ENCODE measurements at regions not wholly inside any gene's neighbourhood (a gene's known extent, or its start where the extent isn't known, plus 50 kb on each side); places are given as distances from the start of the nearest gene placed in this dataset.

DNA sequence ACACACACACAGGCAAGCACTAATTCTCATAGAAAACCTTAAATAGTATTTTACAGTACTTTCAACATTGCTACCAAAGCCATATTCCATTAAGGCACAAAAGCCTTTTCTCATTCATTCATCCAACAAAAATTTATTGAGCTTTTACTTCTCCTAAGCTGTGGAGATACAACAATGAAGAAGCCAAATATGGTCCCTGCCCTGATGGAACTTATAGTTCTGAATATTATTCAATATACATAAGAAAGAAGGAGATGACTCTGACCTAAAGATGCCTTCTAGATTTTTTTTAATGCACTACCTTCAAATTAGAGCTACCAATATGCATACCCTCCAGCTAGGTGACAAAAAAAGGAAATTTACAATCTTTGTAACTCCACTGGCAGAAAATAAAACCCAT, 90.0 kb upstream of the WDR44 start:
- Histone ChIP-seq H3F3A (ENCODE audit: insufficient read depth, low read length) (no peaks in the 10 kb centered on the region), H3K9me3 (replicated peaks; ENCODE audit: insufficient read depth, low read length) (no peaks in the 10 kb centered on the region), H3K4me1 (ENCODE audit: low read length) (no peaks in the 10 kb centered on the region), H2AFZ (ENCODE audit: low read length) (no peak overlapping the region), H3K4me3 (ENCODE audit: low read length) (no peak overlapping the region), H3K9me2 (replicated peaks; ENCODE audit: insufficient read depth, low read length) (no peaks in the 10 kb centered on the region), H3K27me3 (replicated peaks; ENCODE audit: insufficient read depth, low read length) (no peaks in the 10 kb centered on the region), H3K9ac (ENCODE audit: low read length) (no peak overlapping the region), H3K79me2 (ENCODE audit: low read length) (no peaks in the 10 kb centered on the region), H3K4me2 (ENCODE audit: low read depth, low read length) (no peak overlapping the region), H3K36me3 (replicated peaks; ENCODE audit: insufficient read depth, low read length) (no peaks in the 10 kb centered on the region), H4K20me1 (ENCODE audit: insufficient read depth, low read length) (no peaks in the 10 kb centered on the region), H3K27ac (ENCODE audit: low read length) (no peak overlapping the region)
- no peak for DNase-seq
- TF ChIP-seq CTCF (IDR thresholded peaks at IDR 0.05; ENCODE audit: low read length) (no peak), EZH2 (optimal IDR thresholded peaks at IDR 0.05; ENCODE audit: low read depth, low read length) (no peak), EZH2phosphoT487 (IDR thresholded peaks at IDR 0.05; ENCODE audit: low read length) (no peak)

- DNase-seq, result no peak
- TF ChIP-seq EZH2 (optimal IDR thresholded peaks at IDR 0.05; ENCODE audit: low read depth, low read length) (no peak), CTCF (IDR thresholded peaks at IDR 0.05; ENCODE audit: low read length) (no peak), EZH2phosphoT487 (IDR thresholded peaks at IDR 0.05; ENCODE audit: low read length) (no peak)
- Histone ChIP-seq H3K9me2 (replicated peaks; ENCODE audit: insufficient read depth, low read length) (no peaks in the 10 kb centered on the region), H2AFZ (ENCODE audit: low read length) (no peak overlapping the region), H3K4me3 (ENCODE audit: low read length) (no peak overlapping the region), H3K4me2 (ENCODE audit: low read depth, low read length) (no peak overlapping the region), H3K36me3 (replicated peaks; ENCODE audit: insufficient read depth, low read length) (no peaks in the 10 kb centered on the region), H3K9me3 (replicated peaks; ENCODE audit: insufficient read depth, low read length) (no peaks in the 10 kb centered on the region), H3K27ac (ENCODE audit: low read length) (no peak overlapping the region), H3K27me3 (replicated peaks; ENCODE audit: insufficient read depth, low read length) (no peaks in the 10 kb centered on the region), H3F3A (ENCODE audit: insufficient read depth, low read length) (no peaks in the 10 kb centered on the region), H3K4me1 (ENCODE audit: low read length) (no peaks in the 10 kb centered on the region), H3K79me2 (ENCODE audit: low read length) (no peaks in the 10 kb centered on the region), H4K20me1 (ENCODE audit: insufficient read depth, low read length) (no peaks in the 10 kb centered on the region), H3K9ac (ENCODE audit: low read length) (no peak overlapping the region)
These were observed 88.1 kb upstream of the WDR44 start for GRCh38 chrX:118257781-118258180.

DNA sequence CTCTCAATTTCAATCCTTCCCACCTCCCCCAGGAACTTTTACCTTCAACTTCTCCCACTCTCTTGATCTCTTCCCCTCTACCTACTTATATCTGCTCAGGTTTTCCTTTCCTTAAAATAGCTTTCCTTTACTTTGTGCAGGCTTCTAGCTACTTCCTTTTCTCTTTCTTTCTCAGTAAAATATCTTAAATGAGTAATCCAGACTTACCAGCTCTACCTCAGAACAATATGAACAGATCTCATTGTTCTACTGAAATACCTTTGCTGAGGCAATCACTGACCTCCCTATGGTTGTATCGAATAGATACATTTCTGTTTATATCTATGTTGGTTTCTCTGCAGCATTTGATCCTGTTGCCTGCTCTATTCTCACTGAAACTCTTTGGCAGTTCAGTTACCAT, 86.7 kb upstream of the WDR44 start:
- H3K9me2 ChIP-seq (replicated peaks; ENCODE audit: insufficient read depth, low read length), result no peaks in the 10 kb centered on the region
- H3K36me3 ChIP-seq (replicated peaks; ENCODE audit: insufficient read depth, low read length), result no peaks in the 10 kb centered on the region
- no peaks in the 10 kb centered on the region for H3K27me3 ChIP-seq (replicated peaks; ENCODE audit: insufficient read depth, low read length)
- no peak for DNase-seq
- no peaks in the 10 kb centered on the region for H3F3A ChIP-seq (ENCODE audit: insufficient read depth, low read length)
- no peak overlapping the region for H3K4me2 ChIP-seq (ENCODE audit: low read depth, low read length)
- no peaks in the 10 kb centered on the region for H4K20me1 ChIP-seq (ENCODE audit: insufficient read depth, low read length)
- no peak overlapping the region for H3K4me3 ChIP-seq (ENCODE audit: low read length)
- TF ChIP-seq EZH2 (optimal IDR thresholded peaks at IDR 0.05; ENCODE audit: low read depth, low read length) (no peak), EZH2phosphoT487 (IDR thresholded peaks at IDR 0.05; ENCODE audit: low read length) (no peak), CTCF (IDR thresholded peaks at IDR 0.05; ENCODE audit: low read length) (no peak)
- no peaks in the 10 kb centered on the region for H3K9me3 ChIP-seq (replicated peaks; ENCODE audit: insufficient read depth, low read length)
- H3K79me2 ChIP-seq (ENCODE audit: low read length), result no peaks in the 10 kb centered on the region
- no peak overlapping the region for H3K27ac ChIP-seq (ENCODE audit: low read length)
- H3K9ac ChIP-seq (ENCODE audit: low read length), result no peak overlapping the region
- H2AFZ ChIP-seq (ENCODE audit: low read length), result no peak overlapping the region
- H3K4me1 ChIP-seq (ENCODE audit: low read length), result no peaks in the 10 kb centered on the region
